ENCODE measurements at regions not wholly inside any gene's neighbourhood (a gene's known extent, or its start where the extent isn't known, plus 50 kb on each side); places are given as distances from the start of the nearest gene placed in this dataset.

GRCh38 chr9:135228983-135229625 lies 141.6 kb downstream of the OLFM1 start:
- no peak for TF ChIP-seq ZNF384 (IDR thresholded peaks at IDR 0.05)
- TF ChIP-seq ARNT (IDR thresholded peaks at IDR 0.05) = no peak
- TF ChIP-seq PKNOX1 (IDR thresholded peaks at IDR 0.05) = no peak
- no peak for TF ChIP-seq SP1 (IDR thresholded peaks at IDR 0.05)
- no peak for TF ChIP-seq HDGF (IDR thresholded peaks at IDR 0.05; ENCODE audit: borderline replicate concordance)
- no peak for TF ChIP-seq FOXM1 (IDR thresholded peaks at IDR 0.05; ENCODE audit: borderline replicate concordance)
- no peak for TF ChIP-seq SUZ12 (IDR thresholded peaks at IDR 0.05)
- no peak for TF ChIP-seq BHLHE40 (IDR thresholded peaks at IDR 0.05; ENCODE audit: borderline replicate concordance)
- TF ChIP-seq ELF4 (IDR thresholded peaks at IDR 0.05) = no peak

Data from HEK293T (cell line).